ENCODE measurements at regions not wholly inside any gene's neighbourhood (a gene's known extent, or its start where the extent isn't known, plus 50 kb on each side); places are given as distances from the start of the nearest gene placed in this dataset.

DNA sequence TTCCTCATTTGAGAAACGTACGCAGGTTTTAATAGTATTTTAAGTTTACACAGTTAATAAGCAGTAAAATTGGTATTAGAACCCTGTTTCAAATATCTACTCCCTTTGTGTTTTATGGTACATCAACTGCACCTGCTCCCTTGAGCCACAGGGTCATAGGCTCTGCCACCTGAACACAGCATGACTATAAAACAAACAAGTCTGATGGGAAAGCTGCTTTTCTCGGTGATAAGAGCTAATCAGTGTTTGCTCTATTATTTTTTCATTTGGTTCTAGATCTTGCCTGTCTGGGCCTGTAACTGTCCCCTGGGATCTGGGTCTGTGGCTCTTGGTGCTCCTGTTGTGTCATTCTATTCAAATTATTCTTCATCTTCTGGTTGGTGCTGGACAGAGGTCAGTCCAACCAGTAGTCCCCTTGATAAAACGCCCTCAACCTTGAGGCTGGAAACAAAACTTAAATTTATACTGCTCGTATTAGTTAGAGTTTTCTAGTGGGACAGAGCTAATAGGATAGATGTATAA, 314.8 kb upstream of the LRP1B start:
- H3K4me3 ChIP-seq (ENCODE audit: low read length), result no peak overlapping the region
- TF ChIP-seq, protein P1, sequence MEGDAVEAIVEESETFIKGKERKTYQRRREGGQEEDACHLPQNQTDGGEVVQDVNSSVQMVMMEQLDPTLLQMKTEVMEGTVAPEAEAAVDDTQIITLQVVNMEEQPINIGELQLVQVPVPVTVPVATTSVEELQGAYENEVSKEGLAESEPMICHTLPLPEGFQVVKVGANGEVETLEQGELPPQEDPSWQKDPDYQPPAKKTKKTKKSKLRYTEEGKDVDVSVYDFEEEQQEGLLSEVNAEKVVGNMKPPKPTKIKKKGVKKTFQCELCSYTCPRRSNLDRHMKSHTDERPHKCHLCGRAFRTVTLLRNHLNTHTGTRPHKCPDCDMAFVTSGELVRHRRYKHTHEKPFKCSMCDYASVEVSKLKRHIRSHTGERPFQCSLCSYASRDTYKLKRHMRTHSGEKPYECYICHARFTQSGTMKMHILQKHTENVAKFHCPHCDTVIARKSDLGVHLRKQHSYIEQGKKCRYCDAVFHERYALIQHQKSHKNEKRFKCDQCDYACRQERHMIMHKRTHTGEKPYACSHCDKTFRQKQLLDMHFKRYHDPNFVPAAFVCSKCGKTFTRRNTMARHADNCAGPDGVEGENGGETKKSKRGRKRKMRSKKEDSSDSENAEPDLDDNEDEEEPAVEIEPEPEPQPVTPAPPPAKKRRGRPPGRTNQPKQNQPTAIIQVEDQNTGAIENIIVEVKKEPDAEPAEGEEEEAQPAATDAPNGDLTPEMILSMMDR (IDR thresholded peaks at IDR 0.05; ENCODE audit: insufficient read depth, low read depth, low read length, missing control alignments), result no peak
- no peak for DNase-seq (ENCODE audit: low read depth)

DNA sequence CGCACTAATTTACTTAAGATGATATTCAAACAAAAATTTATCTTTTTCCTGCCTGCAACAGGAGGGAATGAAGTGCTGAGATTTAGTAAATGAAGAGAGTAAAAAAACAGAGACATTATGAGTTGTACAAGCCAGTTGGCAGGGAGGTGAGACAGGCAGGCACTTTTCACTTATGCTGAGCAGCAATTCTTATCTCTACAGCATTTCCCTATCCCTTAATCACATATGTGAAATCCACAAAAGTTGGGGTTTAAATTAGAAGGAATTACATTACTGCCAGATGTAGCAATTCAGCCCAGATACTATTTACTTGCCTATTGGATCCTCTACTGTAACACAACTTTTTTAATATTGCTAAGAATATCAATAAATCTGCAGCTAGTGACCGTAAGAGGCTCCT, 314.2 kb upstream of the LRP1B start:
- TF ChIP-seq, protein P1 (IDR thresholded peaks at IDR 0.05; ENCODE audit: insufficient read depth, low read depth, low read length, missing control alignments), result no peak
- DNase-seq (ENCODE audit: low read depth), result no peak
- no peak overlapping the region for H3K4me3 ChIP-seq (ENCODE audit: low read length)

DNA sequence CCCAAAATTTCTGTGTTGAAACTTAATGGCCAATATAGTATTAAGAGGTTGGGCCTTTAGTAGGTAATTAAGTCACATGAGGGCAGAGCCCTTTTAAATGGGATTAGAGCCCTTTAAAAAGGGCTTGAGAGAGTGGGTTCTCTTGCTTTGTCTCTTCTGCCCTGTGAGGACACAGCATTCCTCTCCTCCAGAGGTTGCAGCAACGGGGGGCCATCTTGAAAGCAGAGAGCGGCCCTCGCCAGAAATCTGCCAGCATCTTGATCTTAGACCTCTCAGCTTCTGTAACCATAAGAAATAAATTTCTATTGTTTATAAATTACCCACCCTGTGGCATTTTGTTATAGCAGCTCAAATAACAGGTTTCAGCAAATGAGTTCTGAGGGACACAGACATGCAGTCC, 305.0 kb upstream of the LRP1B start:
- DNase-seq (ENCODE audit: low read depth), result no peak
- TF ChIP-seq, protein P1 (IDR thresholded peaks at IDR 0.05; ENCODE audit: insufficient read depth, low read depth, low read length, missing control alignments), result no peak
- H3K4me3 ChIP-seq (ENCODE audit: low read length), result no peak overlapping the region

DNA sequence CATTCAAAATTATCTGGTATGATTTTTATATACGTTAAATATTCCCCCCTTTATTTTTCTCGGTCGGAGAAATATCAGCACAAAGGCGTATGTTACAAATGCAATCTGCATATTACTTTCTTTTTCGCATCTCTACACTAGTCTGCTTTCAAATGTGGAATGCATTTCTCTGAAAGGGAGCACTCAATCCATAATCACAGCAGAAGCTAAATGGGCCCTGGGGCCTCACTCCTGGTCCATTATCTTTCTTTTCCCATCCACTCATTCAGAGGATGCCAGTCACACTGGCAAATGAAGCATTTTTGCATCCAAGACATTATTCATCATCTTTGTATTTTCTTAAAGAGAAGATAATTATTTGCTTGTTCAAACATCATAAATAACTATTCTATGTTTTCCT, 295.2 kb upstream of the LRP1B start:
- no peak for DNase-seq (ENCODE audit: low read depth)
- no peak overlapping the region for H3K4me3 ChIP-seq (ENCODE audit: low read length)
- TF ChIP-seq, protein P1 (IDR thresholded peaks at IDR 0.05; ENCODE audit: insufficient read depth, low read depth, low read length, missing control alignments), result no peak

DNA sequence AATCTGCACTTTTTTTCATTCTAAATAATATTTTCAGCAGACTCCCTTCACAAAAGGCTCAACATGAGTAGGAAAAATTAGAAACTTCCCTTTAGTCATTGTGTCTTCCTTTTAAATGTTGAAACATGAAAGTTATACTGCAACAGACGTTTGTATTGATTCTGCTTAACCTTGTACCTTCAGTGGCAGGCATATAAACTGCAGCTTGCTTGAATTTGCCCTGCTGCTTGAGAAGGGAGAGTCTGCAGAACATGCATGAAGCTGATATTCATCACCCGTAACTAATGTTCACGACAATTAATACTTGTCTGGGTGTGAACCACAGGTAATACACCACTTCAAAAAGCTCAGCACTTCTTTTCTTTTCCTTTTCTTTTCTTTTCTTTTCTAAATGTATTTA, 294.7 kb upstream of the LRP1B start:
- TF ChIP-seq, protein P1 (IDR thresholded peaks at IDR 0.05; ENCODE audit: insufficient read depth, low read depth, low read length, missing control alignments), result no peak
- DNase-seq (ENCODE audit: low read depth), result no peak
- H3K4me3 ChIP-seq (ENCODE audit: low read length), result no peak overlapping the region

DNA sequence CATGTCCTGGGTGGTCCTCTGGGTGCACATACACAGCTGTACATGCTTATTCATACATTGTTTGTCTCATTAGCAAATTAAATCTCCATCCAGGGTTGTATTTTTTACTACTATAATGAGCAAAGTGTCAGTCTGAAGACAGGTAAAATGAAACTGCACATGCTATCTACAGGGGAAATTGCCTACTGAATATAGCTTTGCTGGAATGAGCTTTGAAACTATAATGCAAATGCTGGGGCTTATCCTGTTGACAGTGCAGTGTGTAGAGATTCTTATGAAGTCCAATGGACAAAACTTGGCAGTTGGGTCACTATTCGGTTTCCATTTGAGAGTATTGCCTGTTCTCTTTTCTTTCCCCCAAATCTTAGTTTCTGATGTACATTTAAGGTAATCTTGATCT, 292.8 kb upstream of the LRP1B start:
- TF ChIP-seq, protein P1 (IDR thresholded peaks at IDR 0.05; ENCODE audit: insufficient read depth, low read depth, low read length, missing control alignments), result no peak
- no peak for DNase-seq (ENCODE audit: low read depth)
- no peak overlapping the region for H3K4me3 ChIP-seq (ENCODE audit: low read length)

DNA sequence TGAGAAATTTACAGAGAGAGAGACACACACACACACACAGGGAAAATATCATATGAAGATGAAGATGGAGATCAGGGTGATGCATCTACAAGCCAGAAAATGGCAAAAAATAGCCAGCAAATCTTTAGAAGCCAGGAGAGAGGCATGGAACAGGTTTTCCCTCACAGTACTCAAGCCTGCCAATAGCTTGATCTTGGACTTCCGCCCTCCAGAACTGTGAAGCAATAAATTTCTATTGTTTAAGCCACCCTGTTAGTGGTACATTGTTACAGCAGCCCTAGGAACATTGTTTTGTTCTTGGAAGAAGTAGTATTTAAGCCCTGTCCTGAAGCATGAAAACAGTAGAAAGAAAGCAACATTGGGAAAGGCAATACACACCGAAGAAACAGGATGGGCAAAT, 292.0 kb upstream of the LRP1B start:
- no peak for DNase-seq (ENCODE audit: low read depth)
- TF ChIP-seq, protein P1 (IDR thresholded peaks at IDR 0.05; ENCODE audit: insufficient read depth, low read depth, low read length, missing control alignments), result no peak
- H3K4me3 ChIP-seq (ENCODE audit: low read length), result no peak overlapping the region

All from epithelial cell of esophagus (primary cell).